Superior temporal gyrus (tissue), 1 donor: ENCODE measurements at regions not wholly inside any gene's neighbourhood (a gene's known extent, or its start where the extent isn't known, plus 50 kb on each side); places are given as distances from the start of the nearest gene placed in this dataset.
"Not testable (repeated sequence)": the region's sequence is repeated elsewhere in the genome, so short reads cannot be mapped to it uniquely, and the experiment has no call there.

Experiments used
- DNase-seq: peaks from one replicate; pipeline ENCODE4 v3.0.0-alpha.2; 2016; ENCODE audit errors: extremely low spot score

- not testable (repeated sequence) for DNase-seq
These were observed 209.6 kb upstream of the PLGLB2 start for GRCh38 chr2:87538268-87538667.

DNA sequence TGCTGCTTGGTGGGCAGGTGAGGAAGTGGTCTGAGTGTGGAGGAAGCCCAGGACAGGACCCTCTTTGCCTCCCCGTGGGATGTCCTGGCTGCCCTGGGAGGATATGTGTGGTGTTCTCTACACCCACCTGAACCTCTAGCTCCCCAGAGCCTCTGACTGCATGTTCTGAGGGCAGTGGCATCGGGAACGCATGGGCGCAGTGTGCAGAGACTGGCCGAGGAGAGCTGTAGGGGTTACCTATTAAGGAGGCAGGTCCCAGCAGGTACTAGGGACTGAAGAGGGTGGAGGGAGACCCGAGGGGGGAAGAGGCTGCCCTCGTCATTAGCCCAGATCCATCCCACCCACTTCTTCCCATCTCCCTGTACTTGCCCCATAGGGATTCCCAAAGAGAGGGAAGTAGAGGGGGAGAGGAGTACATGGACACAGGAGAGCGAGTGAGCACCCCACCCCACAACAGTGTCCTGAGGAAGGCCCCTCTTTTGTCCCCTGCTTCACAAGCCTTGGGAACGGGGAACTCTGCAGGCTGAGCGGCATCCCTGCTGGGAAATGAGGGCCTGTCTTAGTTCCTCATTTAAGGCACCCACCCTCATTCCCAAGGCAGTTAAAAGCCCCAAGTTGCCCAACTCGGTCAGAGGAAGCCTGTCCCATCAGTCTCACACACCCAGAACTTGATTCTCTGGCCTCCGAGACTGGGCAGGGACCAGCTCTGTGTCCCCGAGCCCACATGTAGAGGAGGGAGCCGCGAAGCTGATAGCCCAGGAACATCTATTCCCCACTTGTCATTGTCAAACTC, 208.5 kb upstream of the PLGLB2 start:
- DNase-seq = not testable (repeated sequence)

DNA sequence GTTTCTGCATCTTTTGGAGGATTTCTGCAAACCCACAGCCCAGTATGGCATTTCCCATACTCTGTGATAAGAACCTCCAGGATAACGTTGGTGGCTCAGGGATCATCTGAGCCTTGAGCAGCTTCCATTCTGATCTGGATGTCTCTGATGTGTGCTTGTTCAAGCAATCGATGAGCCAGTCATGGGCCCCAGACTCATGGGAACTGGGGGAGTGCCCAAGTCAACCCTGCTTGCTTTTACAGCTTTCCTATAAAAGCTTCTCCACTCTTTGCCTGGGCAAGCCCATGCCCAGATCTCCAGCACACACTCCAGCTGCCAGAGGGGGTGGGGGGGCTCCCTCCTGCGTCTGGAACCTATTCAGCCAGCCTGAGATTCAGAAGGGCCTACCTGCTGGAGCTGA, 207.6 kb upstream of the PLGLB2 start:
- not testable (repeated sequence) for DNase-seq

GRCh38 chr2:87542599-87543174, 205.2 kb upstream of the PLGLB2 start:
- DNase-seq = not testable (repeated sequence)

DNA sequence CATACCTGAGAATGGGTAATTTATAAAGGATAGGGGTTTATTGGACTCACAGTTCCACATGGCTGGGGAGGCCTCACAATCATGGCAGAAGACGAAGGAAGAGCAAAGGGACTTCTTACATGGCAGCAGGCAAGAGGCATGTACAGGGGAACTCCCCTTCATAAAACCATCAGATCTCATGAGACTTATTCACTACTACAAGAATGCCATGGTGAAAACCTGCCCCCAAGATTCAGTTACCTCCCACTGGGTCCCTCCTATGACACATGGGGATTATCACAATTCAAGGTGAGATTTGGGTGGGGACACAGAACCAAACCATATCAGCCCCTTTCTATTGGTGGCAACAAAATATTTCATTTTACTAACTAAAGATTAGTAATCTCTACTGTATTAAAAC, 204.1 kb upstream of the PLGLB2 start:
- not testable (repeated sequence) for DNase-seq

DNA sequence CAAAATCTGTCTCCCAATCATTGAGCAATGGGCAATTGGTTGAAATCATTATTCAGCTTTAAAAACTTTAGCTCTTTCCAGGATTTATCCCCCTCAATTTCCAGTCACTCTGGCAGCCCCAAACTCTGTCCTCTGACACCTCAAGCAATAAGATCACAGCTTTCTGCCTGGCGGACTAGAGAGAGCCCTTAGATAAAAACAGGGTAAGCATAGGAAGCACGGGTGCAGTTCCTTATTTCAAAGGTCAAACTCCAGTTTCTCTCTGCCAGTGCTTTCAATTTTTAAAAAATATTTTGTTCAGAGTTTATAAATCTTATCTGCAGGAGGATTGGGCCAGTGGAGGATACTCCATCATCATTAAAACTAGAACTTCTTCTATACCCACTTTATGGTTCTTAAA, 200.8 kb upstream of the PLGLB2 start:
- not testable (repeated sequence) for DNase-seq

DNA sequence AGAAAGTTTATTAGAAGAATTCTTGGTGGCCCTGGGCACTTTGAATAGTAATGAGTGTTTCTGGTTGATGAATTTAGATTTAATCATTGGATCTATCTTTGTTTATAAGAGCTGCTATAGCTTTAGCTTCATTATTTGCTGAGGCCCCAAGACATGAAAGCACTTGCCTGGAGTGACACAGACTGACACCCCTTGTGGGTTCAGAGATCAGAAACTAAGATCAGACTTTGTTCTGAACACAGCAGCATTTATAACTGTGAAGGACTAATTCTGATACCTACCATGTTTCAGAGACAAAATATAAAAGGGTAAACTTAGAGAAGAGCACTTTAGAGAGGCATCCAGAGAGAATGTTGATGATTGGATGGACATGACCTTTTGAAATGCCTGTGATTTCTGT, 199.9 kb upstream of the PLGLB2 start:
- DNase-seq = not testable (repeated sequence)

DNA sequence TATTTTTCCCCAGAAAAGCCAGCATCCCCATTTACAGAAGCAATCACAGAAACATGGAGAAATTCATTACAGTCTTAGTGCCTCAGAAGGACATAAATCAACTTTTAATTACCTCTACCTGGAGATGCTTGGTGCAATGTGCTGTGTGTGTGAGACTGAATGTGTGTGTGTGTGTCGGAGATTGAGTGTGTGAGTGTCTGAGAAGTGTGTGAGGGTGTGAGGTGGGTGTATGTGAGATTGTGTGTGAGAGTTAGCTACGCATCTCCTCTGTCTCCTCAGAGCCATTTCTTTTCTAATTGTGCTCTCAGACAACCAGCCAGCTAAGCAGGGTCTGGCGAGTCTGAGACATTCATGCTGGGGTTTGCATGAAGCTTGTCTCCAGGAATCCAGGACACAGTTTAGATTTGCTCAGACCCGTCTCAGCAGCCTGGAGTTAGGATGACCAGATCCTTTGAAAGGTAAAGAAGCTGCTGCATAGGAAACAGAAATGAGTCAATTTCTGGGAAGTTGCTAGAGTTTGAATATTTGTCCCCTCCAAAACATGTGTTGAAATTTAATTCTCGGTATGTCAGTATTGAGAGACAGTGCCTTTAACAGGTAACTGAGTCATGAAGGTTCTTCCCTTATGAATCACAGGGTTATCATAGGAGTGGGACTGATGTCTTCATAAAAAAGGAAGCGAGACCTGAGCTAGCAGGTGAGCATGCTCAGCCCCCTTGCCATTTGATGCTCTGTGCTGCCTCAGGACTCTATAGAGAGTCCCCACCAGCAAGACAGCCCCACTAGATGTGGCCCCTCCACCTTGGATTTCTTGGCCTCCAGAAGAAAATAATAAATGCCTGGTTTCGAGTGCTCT, 199.0 kb upstream of the PLGLB2 start:
- not testable (repeated sequence) for DNase-seq

- not testable (repeated sequence) for DNase-seq
These were observed 198.2 kb upstream of the PLGLB2 start for GRCh38 chr2:87549561-87550202.

GRCh38 chr2:87554678-87555077, 193.2 kb upstream of the PLGLB2 start:
- DNase-seq = not testable (repeated sequence)

DNA sequence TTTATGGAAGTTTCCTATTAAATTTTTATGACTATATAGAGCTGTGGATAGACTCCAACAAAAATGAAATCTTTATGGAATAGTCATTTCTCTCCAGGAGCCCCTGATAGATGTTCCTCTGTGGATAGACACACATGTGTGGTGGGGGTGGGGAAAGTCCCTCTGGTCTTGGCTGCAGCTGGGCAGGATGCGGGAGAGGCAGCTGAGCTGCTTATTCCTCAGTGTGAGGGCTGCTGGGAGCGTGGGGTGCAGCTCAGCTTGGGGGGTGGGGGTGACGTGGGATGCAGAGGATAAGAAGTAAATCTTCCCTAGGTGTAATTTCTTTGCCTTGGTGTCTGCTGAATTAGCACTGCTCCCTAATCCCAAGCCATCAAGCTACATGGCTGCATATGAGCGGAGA, 192.8 kb upstream of the PLGLB2 start:
- not testable (repeated sequence) for DNase-seq

DNA sequence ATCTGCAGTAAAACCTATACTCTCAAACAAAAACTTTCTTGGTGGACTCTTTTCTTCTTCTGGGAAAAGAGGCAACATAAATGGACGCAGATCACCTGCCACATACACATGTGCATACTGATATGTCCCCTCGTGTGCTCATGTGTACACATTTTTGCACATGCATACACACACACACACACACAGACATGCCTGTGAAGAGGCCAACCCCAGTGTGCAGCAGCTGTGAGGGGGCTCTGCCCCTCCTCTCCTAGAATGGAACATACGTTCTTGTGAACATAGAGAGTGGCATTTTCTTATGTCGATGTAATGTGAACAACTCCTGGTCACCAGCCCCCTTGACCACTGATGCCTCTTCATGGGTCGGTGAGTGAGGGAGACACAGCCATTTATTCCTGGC, 188.9 kb upstream of the PLGLB2 start:
- DNase-seq = not testable (repeated sequence)

- DNase-seq = not testable (repeated sequence)
These were observed 188.2 kb upstream of the PLGLB2 start for GRCh38 chr2:87559735-87560134.

- not testable (repeated sequence) for DNase-seq
These were observed 182.8 kb upstream of the PLGLB2 start for GRCh38 chr2:87565116-87565515.

DNA sequence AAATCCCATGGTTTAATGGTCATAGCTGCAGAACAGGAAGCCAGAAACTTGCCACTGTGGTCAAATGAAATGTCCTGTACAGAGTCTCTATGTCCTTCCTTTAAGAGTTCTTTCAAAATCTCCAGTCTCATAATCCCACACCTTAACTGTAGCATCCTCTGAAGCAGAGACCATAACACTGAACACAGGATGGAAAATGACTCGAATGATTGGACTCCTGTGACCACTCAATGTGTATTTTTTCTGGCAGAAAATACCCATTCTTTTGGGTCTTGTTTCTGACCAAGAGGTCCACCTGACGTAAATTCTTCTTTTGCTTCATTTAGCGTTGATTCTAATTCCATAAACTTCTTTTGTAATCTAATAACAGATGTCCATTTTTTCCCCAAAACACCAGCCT, 181.4 kb upstream of the PLGLB2 start:
- DNase-seq = not testable (repeated sequence)

GRCh38 chr2:87567093-87567492, 180.8 kb upstream of the PLGLB2 start:
- DNase-seq = not testable (repeated sequence)

GRCh38 chr2:87567912-87568311, 180.0 kb upstream of the PLGLB2 start:
- DNase-seq = not testable (repeated sequence)

DNA sequence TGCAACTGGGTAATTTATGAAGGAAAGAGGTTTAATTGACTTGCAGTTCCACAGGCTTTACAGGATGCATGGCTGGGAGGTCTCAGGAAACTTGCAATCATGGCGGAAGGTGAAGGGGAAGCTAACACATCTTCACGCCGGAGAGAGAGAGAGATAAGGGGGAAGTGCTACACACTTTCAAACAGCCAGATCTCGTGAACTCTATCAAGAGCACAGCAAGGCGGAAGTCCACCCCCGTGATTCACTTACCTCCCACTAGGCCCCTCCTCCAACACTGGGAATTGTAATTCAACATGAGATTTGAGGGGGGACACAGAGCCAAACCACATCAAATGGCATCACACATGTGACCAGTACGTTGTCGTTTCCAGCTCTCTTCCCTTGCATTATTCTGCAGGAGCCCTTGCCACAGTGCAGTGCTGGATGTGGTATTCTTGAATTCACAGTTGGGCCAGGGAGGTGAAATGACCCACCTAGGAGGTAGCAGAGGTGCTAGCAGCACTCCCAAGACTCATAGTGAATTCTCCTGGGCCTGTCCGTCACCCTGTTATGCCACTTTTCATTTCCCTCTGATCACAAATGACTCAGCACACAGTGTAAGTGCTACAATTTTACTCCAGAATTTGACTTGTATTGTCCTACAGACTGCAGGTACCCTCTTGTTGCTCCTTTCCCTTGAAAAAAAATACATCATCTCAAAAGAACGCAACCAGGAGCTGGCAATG, 179.2 kb upstream of the PLGLB2 start:
- DNase-seq = not testable (repeated sequence)

- not testable (repeated sequence) for DNase-seq
These were observed 178.0 kb upstream of the PLGLB2 start for GRCh38 chr2:87569689-87570397.

GRCh38 chr2:87571889-87572465, 175.9 kb upstream of the PLGLB2 start:
- DNase-seq = not testable (repeated sequence)
